ENCODE measurements at regions not wholly inside any gene's neighbourhood (a gene's known extent, or its start where the extent isn't known, plus 50 kb on each side); places are given as distances from the start of the nearest gene placed in this dataset.

- H2BK120ac ChIP-seq (ENCODE audit: low read depth, low read length, poor library complexity, severe bottlenecking): no peak overlapping the region
- no peak overlapping the region for H3K27ac ChIP-seq (ENCODE audit: insufficient read length, low read depth, low read length)
- H3K79me2 ChIP-seq (ENCODE audit: insufficient read depth, low read length): no peaks in the 10 kb centered on the region
- no peak overlapping the region for H4K91ac ChIP-seq (ENCODE audit: insufficient read length, low read depth, low read length)
- no peak overlapping the region for H2BK12ac ChIP-seq (ENCODE audit: insufficient read length, low read depth, low read length)
- H3K27ac Mint-ChIP-seq: no peak overlapping the region
- no peak overlapping the region for H3K9ac ChIP-seq (ENCODE audit: extremely low read depth, insufficient read length, low read length)
- no peak overlapping the region for H3K23ac ChIP-seq (ENCODE audit: insufficient read length, low read depth, low read length)
- WGBS (ENCODE audit: extremely low coverage, insufficient read length, low lambda C conversion rate): no CpG with 5 or more reads among the region's 2 CpGs
- H3K36me3 Mint-ChIP-seq (ENCODE audit: insufficient read depth in 1 of 3, low read depth in 3 of 3): no peaks in the 10 kb centered on the region
- no peaks in the 10 kb centered on the region for H3K79me1 ChIP-seq (ENCODE audit: insufficient read depth, low read depth, low read length, poor library complexity, severe bottlenecking)
- no peak overlapping the region for H2BK15ac ChIP-seq (ENCODE audit: low read depth, low read length)
- no peaks in the 10 kb centered on the region for H3K9me3 Mint-ChIP-seq
- no peak overlapping the region for H3K56ac ChIP-seq (ENCODE audit: insufficient read length, low read depth, low read length)
- TF ChIP-seq, protein P1, sequence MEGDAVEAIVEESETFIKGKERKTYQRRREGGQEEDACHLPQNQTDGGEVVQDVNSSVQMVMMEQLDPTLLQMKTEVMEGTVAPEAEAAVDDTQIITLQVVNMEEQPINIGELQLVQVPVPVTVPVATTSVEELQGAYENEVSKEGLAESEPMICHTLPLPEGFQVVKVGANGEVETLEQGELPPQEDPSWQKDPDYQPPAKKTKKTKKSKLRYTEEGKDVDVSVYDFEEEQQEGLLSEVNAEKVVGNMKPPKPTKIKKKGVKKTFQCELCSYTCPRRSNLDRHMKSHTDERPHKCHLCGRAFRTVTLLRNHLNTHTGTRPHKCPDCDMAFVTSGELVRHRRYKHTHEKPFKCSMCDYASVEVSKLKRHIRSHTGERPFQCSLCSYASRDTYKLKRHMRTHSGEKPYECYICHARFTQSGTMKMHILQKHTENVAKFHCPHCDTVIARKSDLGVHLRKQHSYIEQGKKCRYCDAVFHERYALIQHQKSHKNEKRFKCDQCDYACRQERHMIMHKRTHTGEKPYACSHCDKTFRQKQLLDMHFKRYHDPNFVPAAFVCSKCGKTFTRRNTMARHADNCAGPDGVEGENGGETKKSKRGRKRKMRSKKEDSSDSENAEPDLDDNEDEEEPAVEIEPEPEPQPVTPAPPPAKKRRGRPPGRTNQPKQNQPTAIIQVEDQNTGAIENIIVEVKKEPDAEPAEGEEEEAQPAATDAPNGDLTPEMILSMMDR (conservative IDR thresholded peaks at IDR 0.05): no peak
- no peak overlapping the region for H2BK20ac ChIP-seq (ENCODE audit: low read depth, low read length, poor library complexity, severe bottlenecking)
- H2AK5ac ChIP-seq (ENCODE audit: insufficient read length, low read length): no peak overlapping the region
- H3K4ac ChIP-seq (ENCODE audit: low read depth, low read length): no peak overlapping the region
- no peak overlapping the region for H3K4me3 Mint-ChIP-seq
- H3K27me3 Mint-ChIP-seq (ENCODE audit: low read depth): no peaks in the 10 kb centered on the region
- H3K9me3 ChIP-seq (ENCODE audit: control insufficient read depth, low read depth, low read length): no peaks in the 10 kb centered on the region
- H2AFZ ChIP-seq (ENCODE audit: low read length): no peak overlapping the region
- no peak overlapping the region for H4K8ac ChIP-seq (replicated peaks; ENCODE audit: insufficient read length, low read depth, low read length)
- H3K27me3 ChIP-seq (ENCODE audit: insufficient read depth, low read length): no peaks in the 10 kb centered on the region
- no peak for DNase-seq
- H4K5ac ChIP-seq (ENCODE audit: insufficient read length, low read depth, low read length): no peak overlapping the region
- no peak overlapping the region for H3K4me2 ChIP-seq (ENCODE audit: insufficient read depth, insufficient read length, low read length)
- no peak overlapping the region for H3K14ac ChIP-seq (ENCODE audit: insufficient read depth, low read length)
- H3T11ph ChIP-seq (ENCODE audit: low read length): no peak overlapping the region
- no peak overlapping the region for H2BK5ac ChIP-seq (ENCODE audit: insufficient read length, low read length)
- no peaks in the 10 kb centered on the region for H4K20me1 ChIP-seq (ENCODE audit: control insufficient read depth, insufficient read depth, insufficient read length)
- H3K23me2 ChIP-seq (ENCODE audit: insufficient read length, low read depth, low read length, poor library complexity, severe bottlenecking): no peaks in the 10 kb centered on the region
- 0 out of 4 replicates have a peak, but pooled peaks cover 3 to 5% of the 10 kb centered on the region in 2 experiments for H3K4me1 Mint-ChIP-seq
- no peaks in the 10 kb centered on the region for H3K4me1 ChIP-seq (ENCODE audit: insufficient read depth, low read length)
- no peak overlapping the region for H3K18ac ChIP-seq (ENCODE audit: insufficient read length, low read depth, low read length)
Measured at GRCh38 chr5:107251151-107251550, 419.6 kb downstream of the EFNA5 start.
